Naive thymus-derived CD8-positive, alpha-beta T cell (primary cell): ENCODE measurements at regions not wholly inside any gene's neighbourhood (a gene's known extent, or its start where the extent isn't known, plus 50 kb on each side); places are given as distances from the start of the nearest gene placed in this dataset.

ENCODE experiments used
- ATAC-seq, 2 donors: fragments of 150-1000 bp; cut with Tn5 transposase in 1 of 2; sonication (Bioruptor Pico), chemical (Tn5 transposase) in 1 of 2; 1 replicate in 1 of 2; 2 replicates in 1 of 2; pipeline ENCODE4 v1.10.0; 2021; ENCODE audit warnings: mild to moderate bottlenecking in 2 of 2, moderate library complexity in 2 of 2
- POLR2A ChIA-PET: fragments of 350-600 bp; sonication (Branson Sonifier 250); formaldehyde crosslinking; loops from one replicate; lab custom pipeline; 2021; ENCODE audit warnings: antibody characterized with exemption; lab: Charles Lee
- DNase-seq, 10 donors: peaks; one replicate each; pipeline versions ENCODE4 v3.0.0 to v3.0.0-alpha.2; 2020 to 2022
- H3K27ac Mint-ChIP-seq, 10 donors: one replicate each; pipeline ENCODE4 v1.8.0; 2020 to 2022; ENCODE audit warnings: mild to moderate bottlenecking in 10 of 10, mixed read lengths in 10 of 10, moderate library complexity in 4 of 10, inconsistent platforms in 1 of 10
- H3K27me3 Mint-ChIP-seq, 5 donors: one replicate each; pipeline ENCODE4 v1.8.0; 2021 to 2022; ENCODE audit warnings: mixed read lengths in 5 of 5
- H3K36me3 Mint-ChIP-seq, 3 donors: one replicate each; pipeline ENCODE4 v1.8.0; 2020 to 2022; ENCODE audit warnings: mixed read lengths in 3 of 3, mild to moderate bottlenecking in 2 of 3, inconsistent platforms in 1 of 3
- H3K4me1 Mint-ChIP-seq, 4 donors: one replicate each; pipeline ENCODE4 v1.8.0; 2021 to 2022; ENCODE audit warnings: mixed read lengths in 4 of 4
- H3K4me3 Mint-ChIP-seq, 10 donors: one replicate each; pipeline ENCODE4 v1.8.0; 2020 to 2022; ENCODE audit warnings: mild to moderate bottlenecking in 10 of 10, mixed read lengths in 10 of 10, moderate library complexity in 6 of 10, inconsistent platforms in 1 of 10
- H3K9me3 Mint-ChIP-seq, 9 donors: one replicate each; pipeline ENCODE4 v1.8.0; 2020 to 2022; ENCODE audit warnings: mixed read lengths in 9 of 9, mild to moderate bottlenecking in 3 of 9, inconsistent platforms in 1 of 9, moderate library complexity in 1 of 9

DNA sequence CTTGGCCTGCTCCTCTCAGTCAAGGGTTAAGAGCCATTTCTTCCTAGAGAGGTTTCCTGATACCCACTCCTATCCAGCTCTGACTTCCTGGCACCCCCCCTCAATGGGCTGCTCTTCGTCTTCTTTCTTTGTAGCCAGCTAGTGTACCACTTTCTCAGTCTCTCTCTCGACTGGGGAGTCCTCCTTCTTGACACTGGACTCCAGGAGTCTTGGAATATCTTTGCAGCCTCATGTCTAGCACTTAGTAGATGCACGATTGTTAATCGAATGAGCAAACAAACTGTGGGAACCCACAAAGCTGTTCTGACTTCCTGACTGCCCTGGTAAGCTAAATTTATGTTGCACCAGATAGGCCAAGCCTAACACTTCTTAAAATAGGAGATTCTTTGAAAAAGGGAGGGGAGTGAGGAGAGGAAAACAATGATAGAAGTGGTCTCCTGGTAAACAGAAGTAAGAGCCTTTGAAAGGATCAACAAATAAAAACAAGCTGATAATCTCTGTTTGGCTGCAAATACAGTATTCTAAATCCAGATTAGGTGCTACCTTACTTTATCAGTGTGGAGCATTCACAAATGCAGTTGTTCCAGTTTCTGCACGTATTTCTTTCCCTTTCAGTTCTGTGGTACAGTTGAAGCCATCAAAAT lies 160.1 kb upstream of the CITED2 start:
- H3K4me1 Mint-ChIP-seq, result peaks cover 5 to 35% (median 20%) of the 10 kb centered on the region in 4 donors
- H3K4me3 Mint-ChIP-seq, result peak overlapping the region in 7 of 10 donors; percentile 5 to 43 (median 17)
- POLR2A ChIA-PET, result interaction anchor here (1.0 kb wide), 1 partner anchor 159 kb away, joined by 3 read pairs; no protein-coding TSS in a partner anchor

DNA sequence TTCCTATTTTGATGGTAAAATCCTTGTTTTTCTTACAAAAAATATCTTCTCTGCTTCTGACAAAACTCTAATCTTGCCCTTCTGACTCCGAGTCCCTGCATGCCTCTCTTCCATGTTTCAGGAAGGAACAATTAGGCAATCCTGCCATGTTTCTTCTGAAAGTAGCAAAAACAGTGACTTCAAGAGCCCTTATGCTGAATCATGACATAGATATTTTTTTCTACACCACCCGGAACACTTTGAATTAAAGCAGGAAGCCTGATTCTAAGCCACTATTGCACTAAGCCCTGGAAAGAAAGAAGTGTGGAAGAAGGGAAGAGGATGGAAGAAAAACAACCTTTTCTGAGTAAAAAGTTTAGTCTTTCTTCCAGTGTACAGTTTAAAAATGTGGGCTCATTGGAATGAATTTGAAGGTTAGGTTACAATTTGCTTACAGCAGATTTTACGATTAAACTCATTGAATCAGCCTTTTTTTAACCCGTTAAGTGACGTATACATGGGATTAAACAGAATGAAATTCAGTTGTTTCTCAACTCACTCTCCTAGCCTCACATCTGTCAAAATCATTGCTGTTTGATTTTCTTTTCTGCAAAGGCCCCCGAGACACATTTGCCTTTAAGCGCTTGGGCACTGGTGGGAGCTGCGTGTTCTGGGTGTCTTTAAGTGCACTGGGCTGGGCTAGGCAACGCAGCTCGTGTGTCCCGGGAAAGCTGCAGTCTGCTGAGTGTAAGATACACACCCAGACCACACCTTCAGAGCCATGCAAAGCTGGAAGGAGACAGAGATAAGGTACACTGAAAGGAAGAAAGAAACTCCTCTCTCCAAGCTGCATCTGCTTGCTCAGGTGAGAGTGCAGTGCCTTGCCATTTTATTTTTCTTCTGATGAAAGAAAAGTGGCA lies 159.4 kb upstream of the CITED2 start:
- H3K27me3 Mint-ChIP-seq, result no peaks in the 10 kb centered on the region
- DNase-seq (no peak), ATAC-seq (no peak)
- H3K27ac Mint-ChIP-seq, result peak overlapping the region in 4 of 10 donors; percentile 20 to 81 (median 44)
- peak overlapping the region in 1 of 10 donors; percentile 41 for H3K4me3 Mint-ChIP-seq
- POLR2A ChIA-PET, result interaction anchor here (1.0 kb wide), 1 partner anchor 159 kb away, joined by 3 read pairs; no protein-coding TSS in a partner anchor
- H3K36me3 Mint-ChIP-seq, result peaks cover 0 to 3% (median 1%) of the 10 kb centered on the region in 3 donors
- H3K9me3 Mint-ChIP-seq, result peaks cover 0 to 2% (median 0%) of the 10 kb centered on the region in 9 donors
- H3K4me1 Mint-ChIP-seq, result peaks cover 4 to 32% (median 18%) of the 10 kb centered on the region in 4 donors

More for the DNA sequence above, 160.1 kb upstream of the CITED2 start:
- ATAC-seq (no peak), DNase-seq (peak in 2 of 10 donors; percentile 11 to 15)
- Mint-ChIP-seq H3K9me3 (peaks cover 0 to 2% (median 0%) of the 10 kb centered on the region in 9 donors), H3K27ac (peak overlapping the region in 9 of 10 donors; percentile 17 to 87 (median 70)), H3K27me3 (no peaks in the 10 kb centered on the region), H3K36me3 (peaks cover 0 to 1% (median 0%) of the 10 kb centered on the region in 3 donors)

DNA sequence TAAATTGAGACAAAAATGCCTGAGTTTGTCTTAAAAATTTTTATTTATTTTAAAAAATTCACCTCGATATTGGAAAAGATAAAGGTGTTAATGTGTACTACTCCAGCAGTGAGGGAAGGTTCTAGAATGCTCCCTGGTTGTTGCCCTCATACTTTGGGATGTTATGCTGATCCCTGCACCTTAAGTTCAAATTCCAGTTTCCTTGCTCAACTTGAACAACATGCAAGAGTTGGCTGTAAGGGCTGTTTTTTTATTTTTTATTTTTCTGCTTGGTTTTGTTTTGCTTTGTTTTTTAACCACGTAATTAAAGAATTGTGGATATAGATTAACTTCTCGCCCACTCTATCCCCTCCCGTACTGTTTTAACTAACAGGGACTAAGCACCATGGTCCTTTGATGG lies 158.7 kb upstream of the CITED2 start:
- no peak for ATAC-seq
- peaks cover 4 to 32% (median 18%) of the 10 kb centered on the region in 4 donors for H3K4me1 Mint-ChIP-seq
- POLR2A ChIA-PET, result no interaction called here
- H3K27me3 Mint-ChIP-seq, result no peaks in the 10 kb centered on the region
- no peak overlapping the region for H3K4me3 Mint-ChIP-seq
- peaks cover 0 to 2% (median 0%) of the 10 kb centered on the region in 9 donors for H3K9me3 Mint-ChIP-seq
- H3K27ac Mint-ChIP-seq, result peak overlapping the region in 2 of 10 donors; percentile 35 to 77
- no peak for DNase-seq
- H3K36me3 Mint-ChIP-seq, result peaks cover 0 to 3% (median 1%) of the 10 kb centered on the region in 3 donors

DNA sequence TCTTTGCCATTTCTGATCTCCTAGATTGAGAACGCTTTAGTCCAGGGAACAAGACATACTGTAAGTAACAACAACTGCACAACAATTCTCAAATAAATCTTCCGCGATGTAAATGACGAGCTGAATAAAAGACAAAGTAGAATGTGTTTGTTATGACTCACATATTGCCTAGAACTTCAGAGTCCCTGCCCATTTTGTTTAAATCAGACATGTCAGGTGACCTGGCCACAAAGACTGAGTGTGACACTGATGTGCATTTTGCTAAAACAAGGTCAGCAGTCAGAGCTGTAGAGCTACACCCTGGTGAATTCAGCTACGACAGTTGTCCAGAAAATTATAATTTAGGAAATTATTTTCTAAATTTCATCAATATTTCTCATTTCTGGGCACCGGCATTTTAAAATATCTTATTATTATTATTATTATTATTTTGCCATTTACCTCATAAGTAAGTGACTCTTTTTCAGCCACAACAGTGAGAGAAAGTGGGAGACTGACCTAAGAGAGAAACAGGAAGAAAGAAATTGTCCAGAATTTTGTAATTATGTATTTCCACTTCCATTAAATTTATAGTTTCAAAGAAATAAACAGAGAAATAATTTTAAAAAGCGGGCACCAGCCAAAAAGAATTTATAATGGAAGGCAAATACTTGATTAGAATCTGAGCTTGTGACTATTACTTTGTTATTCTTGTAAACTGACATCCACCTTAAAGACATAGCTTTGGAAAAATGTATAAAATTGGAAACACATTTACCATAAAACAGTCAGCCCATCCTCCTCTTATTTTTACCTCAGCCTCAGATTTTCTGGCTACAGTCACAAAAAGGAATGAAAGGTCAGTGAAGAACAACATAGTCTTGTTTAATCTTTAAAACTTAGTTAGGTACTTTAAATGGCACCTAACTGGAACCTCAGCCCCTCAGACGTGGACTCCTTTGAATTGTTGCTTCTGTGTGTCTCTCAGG lies 157.0 kb upstream of the CITED2 start:
- H3K4me3 Mint-ChIP-seq, result peak overlapping the region in 4 of 10 donors; percentile 4 to 80 (median 50)
- H3K27me3 Mint-ChIP-seq, result peaks cover 0 to 7% (median 1%) of the 10 kb centered on the region in 5 donors
- peaks cover 4 to 32% (median 18%) of the 10 kb centered on the region in 4 donors for H3K4me1 Mint-ChIP-seq
- POLR2A ChIA-PET, result interaction anchor here (1.0 to 1.4 kb wide), 2 partner anchors 156 to 158 kb away, joined by 4 read pairs; no protein-coding TSS in a partner anchor
- H3K36me3 Mint-ChIP-seq, result peaks cover 0 to 10% (median 1%) of the 10 kb centered on the region in 3 donors
- ATAC-seq, result peak in 1 of 2 donors; percentile 53
- peak overlapping the region in 6 of 10 donors; percentile 49 to 92 (median 82) for H3K27ac Mint-ChIP-seq
- DNase-seq, result peak in 1 of 10 donors; percentile 8
- peaks cover 0 to 5% (median 0%) of the 10 kb centered on the region in 9 donors for H3K9me3 Mint-ChIP-seq

DNA sequence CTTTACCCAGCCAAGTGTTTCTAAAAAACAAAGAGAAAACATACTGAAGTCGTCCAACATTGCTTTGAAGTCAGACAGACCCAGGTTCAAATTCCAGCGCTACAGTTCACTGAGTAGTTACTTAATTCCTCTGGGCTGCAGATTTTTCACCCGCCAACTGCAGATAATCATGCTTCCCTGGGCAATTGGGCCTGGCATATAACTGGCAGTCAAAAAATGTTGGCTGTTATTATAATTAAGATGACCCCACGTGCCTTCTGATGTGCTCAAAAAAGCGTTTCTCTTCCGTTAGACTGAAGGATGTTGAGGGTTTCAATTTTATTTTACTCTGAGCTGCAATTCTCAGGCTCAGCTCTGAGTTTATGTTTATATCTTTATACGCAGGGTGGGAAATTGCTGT lies 156.1 kb upstream of the CITED2 start:
- no peak for DNase-seq
- Mint-ChIP-seq H3K27me3 (peaks cover 0 to 7% (median 1%) of the 10 kb centered on the region in 5 donors), H3K4me3 (peak overlapping the region in 3 of 10 donors; percentile 4 to 80 (median 57)), H3K9me3 (peaks cover 0 to 5% (median 0%) of the 10 kb centered on the region in 9 donors), H3K4me1 (peaks cover 4 to 29% (median 18%) of the 10 kb centered on the region in 4 donors), H3K27ac (peak overlapping the region in 5 of 10 donors; percentile 49 to 92 (median 81)), H3K36me3 (peaks cover 0 to 10% (median 1%) of the 10 kb centered on the region in 3 donors)
- POLR2A ChIA-PET, result interaction anchor here (1.0 to 1.4 kb wide), 2 partner anchors 155 to 158 kb away, joined by 4 read pairs; no protein-coding TSS in a partner anchor
- ATAC-seq, result no peak

DNA sequence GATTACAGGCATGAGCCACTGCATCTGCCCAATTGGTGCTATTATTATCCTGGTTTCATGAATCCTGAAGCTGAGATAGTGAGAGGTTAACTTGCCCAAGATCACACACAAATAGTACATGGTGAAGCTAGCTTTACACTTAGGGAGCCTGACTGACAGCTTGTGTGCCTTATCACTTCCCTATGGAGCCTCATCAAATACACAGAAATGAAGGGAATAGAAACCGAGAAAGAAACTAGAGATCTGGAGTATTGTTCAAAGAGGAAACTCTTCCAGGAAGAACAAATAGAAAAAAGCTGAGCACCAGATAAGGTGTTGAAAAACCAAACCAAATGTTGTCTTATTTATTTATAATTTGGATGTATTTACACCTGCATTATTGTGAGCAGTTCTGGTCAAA lies 155.0 kb upstream of the CITED2 start:
- ATAC-seq (no peak), DNase-seq (no peak)
- H3K4me1 Mint-ChIP-seq, result peaks cover under 1 to 24% (median 13%) of the 10 kb centered on the region in 4 donors

DNA sequence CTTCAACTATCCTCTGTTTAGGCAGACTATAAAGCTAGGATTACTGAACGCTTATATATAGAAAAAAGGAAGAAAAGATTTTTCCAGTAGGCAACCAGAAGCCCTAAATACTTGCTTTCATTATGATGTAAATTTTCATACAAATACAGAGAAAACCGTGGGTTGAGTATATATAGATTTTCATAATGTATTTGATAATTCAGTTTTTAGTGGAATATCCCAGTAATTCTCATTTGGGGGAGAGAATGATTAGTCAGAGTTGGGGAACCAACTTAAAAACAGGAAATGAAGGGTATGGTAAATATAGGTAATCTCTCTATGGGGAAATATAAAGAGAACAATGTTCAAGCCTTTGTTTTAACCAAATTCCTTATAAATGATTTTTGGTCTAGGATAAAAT lies 154.0 kb upstream of the CITED2 start:
- peaks cover 0 to 10% (median 1%) of the 10 kb centered on the region in 3 donors for H3K36me3 Mint-ChIP-seq
- H3K27ac Mint-ChIP-seq, result no peak overlapping the region
- POLR2A ChIA-PET, result no interaction called here
- no peak overlapping the region for H3K4me3 Mint-ChIP-seq
- no peak for DNase-seq
- H3K27me3 Mint-ChIP-seq, result peaks cover 0 to 9% (median 1%) of the 10 kb centered on the region in 5 donors
- H3K4me1 Mint-ChIP-seq, result peaks cover 0 to 14% (median 4%) of the 10 kb centered on the region in 4 donors
- ATAC-seq, result no peak
- H3K9me3 Mint-ChIP-seq, result peaks cover 0 to 5% (median 0%) of the 10 kb centered on the region in 9 donors

More for the DNA sequence above, 155.0 kb upstream of the CITED2 start:
- Mint-ChIP-seq H3K27ac (no peak overlapping the region), H3K36me3 (peaks cover 0 to 10% (median 1%) of the 10 kb centered on the region in 3 donors), H3K9me3 (peaks cover 0 to 5% (median 0%) of the 10 kb centered on the region in 9 donors), H3K27me3 (peaks cover 0 to 9% (median 1%) of the 10 kb centered on the region in 5 donors), H3K4me3 (no peak overlapping the region)
- POLR2A ChIA-PET, result no interaction called here

DNA sequence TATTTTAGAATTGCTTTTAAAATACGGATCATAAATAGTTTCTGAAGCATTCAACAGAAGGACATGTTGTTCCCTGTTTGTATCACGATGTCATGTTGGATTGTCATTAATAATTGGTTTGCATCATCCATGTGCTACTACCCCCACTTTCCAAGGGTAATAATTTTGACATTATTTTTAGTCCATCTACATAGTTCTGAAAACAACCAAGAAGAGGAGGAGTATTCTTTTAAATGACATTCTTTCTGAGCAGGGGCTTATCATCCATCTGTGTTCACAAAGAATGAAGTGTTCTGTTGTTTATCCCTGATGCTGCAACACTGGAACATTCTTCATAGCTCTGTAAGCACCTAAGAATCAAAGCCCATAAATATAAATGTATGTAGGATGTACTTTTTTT lies 151.0 kb upstream of the CITED2 start:
- peaks cover 0 to 10% (median 1%) of the 10 kb centered on the region in 3 donors for H3K36me3 Mint-ChIP-seq
- H3K4me3 Mint-ChIP-seq, result no peak overlapping the region
- H3K27me3 Mint-ChIP-seq, result peaks cover 0 to 12% (median 1%) of the 10 kb centered on the region in 5 donors
- ATAC-seq (no peak), DNase-seq (no peak)
- no peak overlapping the region for H3K27ac Mint-ChIP-seq
- no peaks in the 10 kb centered on the region for H3K4me1 Mint-ChIP-seq
- H3K9me3 Mint-ChIP-seq, result peaks cover 0 to 5% (median 0%) of the 10 kb centered on the region in 9 donors
- POLR2A ChIA-PET, result no interaction called here

DNA sequence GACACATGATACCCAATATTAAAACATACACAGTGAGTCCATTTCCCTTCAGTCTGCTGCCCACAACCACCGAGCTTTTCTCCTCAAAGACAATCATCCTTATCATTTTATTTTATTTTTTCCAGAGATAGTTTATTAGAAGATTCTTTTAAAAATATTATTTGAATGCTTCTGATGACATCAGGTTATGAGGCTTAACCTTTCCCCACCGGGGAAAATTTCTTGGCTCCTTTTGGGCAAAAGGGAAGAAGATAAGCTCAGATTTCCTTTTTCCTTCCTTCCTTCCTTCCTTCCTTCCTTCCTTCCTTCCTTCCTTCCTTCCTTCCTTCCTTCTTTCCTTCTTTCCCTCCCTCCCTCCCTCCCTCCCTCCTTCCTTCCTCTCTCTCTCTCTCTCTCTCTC lies 149.5 kb upstream of the CITED2 start:
- DNase-seq, result no peak
- Mint-ChIP-seq H3K4me3 (no peak overlapping the region), H3K9me3 (peaks cover 0 to 5% (median 0%) of the 10 kb centered on the region in 9 donors), H3K36me3 (peaks cover 0 to 7% (median 0%) of the 10 kb centered on the region in 3 donors), H3K27ac (no peak overlapping the region), H3K4me1 (no peaks in the 10 kb centered on the region), H3K27me3 (peaks cover 0 to 12% (median 1%) of the 10 kb centered on the region in 5 donors)
- POLR2A ChIA-PET, result interaction anchor here (0.6 kb wide), 1 partner anchor 118 kb away, joined by 3 read pairs; no protein-coding TSS in a partner anchor
- ATAC-seq, result no peak

DNA sequence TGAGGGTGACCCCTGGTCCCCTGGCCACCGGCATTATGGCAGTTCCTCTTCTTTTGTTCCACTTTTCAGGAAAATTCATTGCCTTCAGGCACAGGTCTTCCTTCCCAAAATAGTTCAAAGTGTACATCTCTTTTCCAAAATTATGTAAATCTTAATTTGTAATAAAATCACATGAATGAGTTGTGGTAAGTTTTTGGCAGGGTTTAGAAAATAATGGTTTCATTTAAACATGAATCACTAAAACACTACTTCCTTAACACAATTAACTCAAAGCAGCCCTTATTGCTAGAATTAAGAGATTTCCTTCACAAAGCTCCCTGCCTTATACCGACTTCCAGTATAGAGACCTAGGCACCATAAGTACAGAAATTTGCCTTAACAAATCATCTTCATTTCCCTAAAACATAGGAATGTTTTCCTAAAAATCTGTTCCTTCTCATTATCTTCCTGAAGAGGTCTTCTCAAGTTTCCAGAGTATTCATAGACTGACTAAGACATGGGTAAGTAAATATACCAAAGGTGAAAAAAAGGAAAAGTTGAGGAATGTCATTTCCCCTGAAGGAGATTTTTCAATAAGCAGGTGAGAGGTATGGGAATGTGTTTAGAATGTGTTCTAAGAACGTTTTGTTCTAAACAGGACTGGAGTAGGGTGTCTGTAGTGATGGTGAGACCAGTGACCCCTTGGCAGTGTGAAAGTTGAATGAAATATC lies 148.2 kb upstream of the CITED2 start:
- DNase-seq (no peak), ATAC-seq (no peak)
- no peak overlapping the region for H3K4me3 Mint-ChIP-seq
- no peak overlapping the region for H3K27ac Mint-ChIP-seq
- peaks cover 0 to 13% (median 1%) of the 10 kb centered on the region in 5 donors for H3K27me3 Mint-ChIP-seq
- peaks cover 0 to 7% (median 0%) of the 10 kb centered on the region in 3 donors for H3K36me3 Mint-ChIP-seq
- no peaks in the 10 kb centered on the region for H3K4me1 Mint-ChIP-seq
- POLR2A ChIA-PET, result no interaction called here
- H3K9me3 Mint-ChIP-seq, result peaks cover 0 to 5% (median 0%) of the 10 kb centered on the region in 9 donors

DNA sequence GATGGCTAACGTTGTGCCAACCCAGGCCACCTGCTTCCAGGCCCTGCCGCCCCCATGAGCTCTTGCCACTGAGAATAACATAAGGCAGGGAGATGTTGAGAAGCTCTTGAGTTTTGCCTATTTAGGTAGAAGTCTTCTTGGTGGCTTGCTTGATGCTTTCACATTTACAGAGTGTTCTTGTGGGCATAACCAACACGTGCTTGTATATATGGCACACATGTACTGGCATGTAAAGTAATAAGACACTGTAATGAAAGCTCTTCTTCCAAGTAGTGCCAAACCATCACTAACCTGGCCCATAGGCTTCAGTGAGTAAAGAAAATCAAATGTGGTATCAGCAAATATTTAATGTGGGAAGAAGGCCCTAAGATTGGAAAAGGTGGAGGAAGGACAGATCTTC lies 146.9 kb upstream of the CITED2 start:
- H3K36me3 Mint-ChIP-seq, result no peaks in the 10 kb centered on the region
- no peak overlapping the region for H3K4me3 Mint-ChIP-seq
- no peak for ATAC-seq
- DNase-seq, result no peak
- H3K9me3 Mint-ChIP-seq, result no peaks in the 10 kb centered on the region
- POLR2A ChIA-PET, result no interaction called here
- peaks cover 0 to 7% (median 0%) of the 10 kb centered on the region in 5 donors for H3K27me3 Mint-ChIP-seq
- no peaks in the 10 kb centered on the region for H3K4me1 Mint-ChIP-seq
- H3K27ac Mint-ChIP-seq, result no peak overlapping the region
